ENCODE measurements at regions not wholly inside any gene's neighbourhood (a gene's known extent, or its start where the extent isn't known, plus 50 kb on each side); places are given as distances from the start of the nearest gene placed in this dataset.

DNA sequence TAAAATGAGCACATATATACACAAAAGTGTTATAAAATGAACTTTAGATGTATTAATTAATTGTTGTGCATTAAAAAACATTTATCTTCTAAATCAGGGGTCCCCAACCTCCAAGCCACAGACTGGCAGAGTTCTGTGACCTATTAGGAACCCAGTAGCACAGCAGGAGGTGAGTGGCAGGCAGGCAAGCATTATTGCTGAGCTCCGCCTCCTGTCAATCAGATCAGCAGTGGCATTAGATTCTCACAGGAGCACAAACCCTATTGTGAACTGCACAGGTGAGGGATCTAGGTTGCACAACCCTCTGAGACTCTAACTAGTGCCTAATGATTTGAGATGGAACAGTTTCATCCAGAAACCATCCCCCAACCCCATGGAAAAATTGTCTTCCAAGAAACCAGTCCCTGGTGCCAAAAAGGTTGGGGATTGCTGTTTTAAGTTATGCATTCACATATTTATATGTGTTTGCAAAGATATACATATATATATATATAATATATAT lies 583.7 kb downstream of the KCNJ2 start:
- Histone ChIP-seq H3K56ac (replicated peaks; ENCODE audit: insufficient read length, low read depth, low read length) (no peak overlapping the region), H2BK20ac (ENCODE audit: low read length) (no peak overlapping the region), H3K27me3 (replicated peaks in 1 of 4; ENCODE audit: control insufficient read depth in 3 of 4, extremely low read depth in 1 of 4, insufficient read depth in 3 of 4, low read length in 3 of 4) (no peaks in the 10 kb centered on the region), H4K91ac (replicated peaks; ENCODE audit: insufficient read length, low read length) (no peak overlapping the region), H3K23ac (ENCODE audit: insufficient read length) (no peak overlapping the region), H3K36me3 (ENCODE audit: control insufficient read depth in 2 of 4, insufficient read depth in 4 of 4, low read length in 3 of 4) (no peaks in the 10 kb centered on the region), H2BK12ac (ENCODE audit: low read depth, low read length) (no peak overlapping the region), H3K14ac (ENCODE audit: insufficient read length) (no peak overlapping the region), H2BK120ac (replicated peaks; ENCODE audit: low read depth, low read length) (no peak overlapping the region), H3K27ac (ENCODE audit: low read depth, low read length) (no peak overlapping the region), H3K79me2 (ENCODE audit: control insufficient read depth in 1 of 2, insufficient read depth in 2 of 2, low read length in 2 of 2) (no peaks in the 10 kb centered on the region), H3K23me2 (ENCODE audit: low read depth, low read length) (no peaks in the 10 kb centered on the region), H3K9me3 (ENCODE audit: insufficient read depth in 2 of 2, low read depth in 1 of 2, low read length in 1 of 2) (no peaks in the 10 kb centered on the region), H3K79me1 (ENCODE audit: low read depth, low read length) (no peaks in the 10 kb centered on the region), H4K5ac (ENCODE audit: insufficient read length, low read depth, low read length) (no peak overlapping the region), H3K4me3 (ENCODE audit: extremely low read depth in 1 of 4, insufficient read depth in 2 of 4, low read depth in 3 of 4, low read length in 4 of 4) (no peak overlapping the region), H2AK5ac (ENCODE audit: low read depth, low read length) (no peak overlapping the region), H3K18ac (ENCODE audit: extremely low read depth, low read length) (no peak overlapping the region), H2BK5ac (ENCODE audit: low read depth, low read length) (no peak overlapping the region), H3K4me1 (replicated peaks in 1 of 4; ENCODE audit: control insufficient read depth in 3 of 4, insufficient read depth in 4 of 4, low read length in 3 of 4) (no peaks in the 10 kb centered on the region), H2AFZ (ENCODE audit: low read length) (no peak overlapping the region), H3K9ac (replicated peaks in 1 of 4; ENCODE audit: extremely low read depth in 1 of 4, low read depth in 3 of 4, low read length in 3 of 4) (no peak overlapping the region), H3K4ac (replicated peaks; ENCODE audit: insufficient read length, low read depth, low read length) (no peak overlapping the region), H4K8ac (ENCODE audit: extremely low read depth, insufficient read depth, low read length) (no peak overlapping the region), H2BK15ac (ENCODE audit: low read length) (no peak overlapping the region), H3K4me2 (ENCODE audit: insufficient read depth in 1 of 2, low read depth in 2 of 2, low read length in 2 of 2) (no peak overlapping the region), H4K20me1 (replicated peaks in 1 of 2; ENCODE audit: control insufficient read depth in 1 of 2, insufficient read depth in 2 of 2, low read length in 2 of 2) (no peaks in the 10 kb centered on the region)
- CTCF ChIA-PET (ENCODE audit: partially characterized antibody): interaction anchor here (0.6 to 1.2 kb wide), 2 partner anchors 120 to 331 kb away, joined by 3 read pairs; no protein-coding TSS in a partner anchor
- DNase-seq (ENCODE audit: low read depth in 1 of 2, low spot score in 2 of 2) (no peak), FAIRE-seq (no peak)
- 95% methylated on average over 1 of the region's 1 CpG; no CpG with 5 or more reads in 1 of the 2 experiments for WGBS, 2 experiments (ENCODE audit: extremely low coverage in 1 of 2, insufficient coverage in 1 of 2, insufficient read length in 1 of 2, insufficient replicate concordance in 2 of 2, low coverage in 1 of 2, low lambda C conversion rate in 2 of 2, missing lambda C conversion rate in 1 of 2)
- POLR2A ChIA-PET (ENCODE audit: partially characterized antibody): no interaction called here
- TF ChIP-seq POLR2AphosphoS5 (IDR thresholded peaks at IDR 0.05; ENCODE audit: low read depth, low read length): no peak
- TF ChIP-seq MAFK (IDR thresholded peaks at IDR 0.05; ENCODE audit: low read depth, low read length): no peak
- TF ChIP-seq BRCA1 (IDR thresholded peaks at IDR 0.05; ENCODE audit: low read depth, low read length): no peak
- no peak for TF ChIP-seq ZNF274 (IDR thresholded peaks at IDR 0.05; ENCODE audit: borderline replicate concordance, extremely low read depth, low read length)
- no peak for TF ChIP-seq CTBP2 (IDR thresholded peaks at IDR 0.05; ENCODE audit: borderline replicate concordance, insufficient read depth, insufficient read length, low read length)
